K562 (cell line): ENCODE measurements at regions not wholly inside any gene's neighbourhood (a gene's known extent, or its start where the extent isn't known, plus 50 kb on each side); places are given as distances from the start of the nearest gene placed in this dataset.

Experiments
- ATAC-seq: fragments of 200-7000 bp; cut with Tn5 transposase; 3 replicates; pipeline ENCODE4 v1.9.1; 2020; ENCODE audit warnings: moderate library complexity
- BruUV-seq: library from RNA; stranded (reverse); fragments of 400-500 nt; replicated peaks from 2 replicates; lab custom pipeline; 2021; lab: Mats Ljungman, UMichigan
- CTCF ChIA-PET: fragments of 300-600 bp; formaldehyde crosslinking; extraction: SDS; loops from one replicate; lab custom pipeline; 2021; ENCODE audit warnings: low intra/inter-chr PET ratio; lab: Yijun Ruan, JAX
- POLR2A ChIA-PET: fragments of 300-600, 350-650 bp; sonication (Branson Sonifier 250); formaldehyde crosslinking; extraction: SDS; loops from one replicate; lab custom pipeline; 2021; ENCODE audit warnings: antibody characterized with exemption, inconsistent platforms; lab: Yijun Ruan, JAX
- DNase-seq, 4 experiments: peaks; one replicate each; pipeline versions ENCODE4 v3.0.0 to v3.0.0-alpha.2; 2011 to 2018; ENCODE audit warnings: low spot score in 3 of 4, mixed read lengths in 3 of 4; ENCODE audit errors: extremely low read depth in 1 of 4
- FAIRE-seq: peaks from 2 replicates; lab custom pipeline; 2011; peaks lifted over from hg19 to GRCh38; lab: Jason Lieb, UNC
- H2AFZ ChIP-seq: 2 replicates; pipeline ENCODE4 v1.6.0; 2011; ENCODE audit warnings: low read depth, low read length, control low read depth, inconsistent platforms
- H3K27ac ChIP-seq: fragments of 200-600 bp; 3 replicates; pipeline ENCODE4 v1.8.0; 2011; ENCODE audit warnings: low read depth, mild to moderate bottlenecking, control low read depth, inconsistent platforms, low read length, moderate library complexity, mixed read lengths; ENCODE audit errors: extremely low read depth
- H3K27me3 ChIP-seq, 2 experiments: fragments of 300-600 bp in 1 of 2; 2 replicates in 1 of 2; 3 replicates in 1 of 2; pipeline versions ENCODE4 v1.6.0 to v1.8.0; 2011; ENCODE audit warnings: inconsistent platforms in 2 of 2, low read length in 2 of 2, mild to moderate bottlenecking in 1 of 2, mixed read lengths in 1 of 2, moderate library complexity in 1 of 2; ENCODE audit not compliant: control insufficient read depth in 2 of 2, insufficient read depth in 2 of 2
- H3K36me3 ChIP-seq: fragments of 300-600 bp; 3 replicates; pipeline ENCODE4 v1.8.0; 2011; ENCODE audit warnings: mild to moderate bottlenecking, low read length, inconsistent platforms; ENCODE audit not compliant: control insufficient read depth, insufficient read depth
- H3K4me1 ChIP-seq, 2 experiments: fragments of 200-600 bp in 1 of 2; replicated peaks in 1 of 2; 2 replicates in 1 of 2; 3 replicates in 1 of 2; pipeline versions ENCODE4 v1.5.1 to v1.8.0; 2011; ENCODE audit warnings: inconsistent platforms in 2 of 2, low read length in 2 of 2, mild to moderate bottlenecking in 1 of 2, mixed read lengths in 1 of 2, moderate library complexity in 1 of 2; ENCODE audit not compliant: control insufficient read depth in 2 of 2, insufficient read depth in 2 of 2
- H3K4me2 ChIP-seq: 2 replicates; pipeline ENCODE4 v1.6.1; 2011; ENCODE audit warnings: low read length, control low read depth, inconsistent platforms, mixed read lengths; ENCODE audit not compliant: insufficient read depth
- H3K4me3 ChIP-seq: fragments of 200-600 bp; sonication (generic), shearing (Covaris generic); 2 replicates; pipeline ENCODE4 v1.5.1; 2016; ENCODE audit warnings: control low read depth, inconsistent platforms
- H3K79me2 ChIP-seq: fragments of 200-600 bp; 3 replicates; pipeline ENCODE4 v1.8.0; 2011; ENCODE audit warnings: low read length, inconsistent platforms; ENCODE audit not compliant: control insufficient read depth, insufficient read depth
- H3K9ac ChIP-seq, 2 experiments: 2 replicates each; pipeline versions ENCODE4 v1.6.0 to v1.6.1; 2011; ENCODE audit warnings: low read depth in 2 of 2, low read length in 2 of 2, control low read depth in 1 of 2, inconsistent platforms in 1 of 2, mild to moderate bottlenecking in 1 of 2, mixed read lengths in 1 of 2; ENCODE audit not compliant: insufficient read depth in 1 of 2
- H3K9me1 ChIP-seq: one replicate; pipeline ENCODE4 v1.6.0; 2011; ENCODE audit warnings: inconsistent platforms, mild to moderate bottlenecking, low read length, moderate library complexity; ENCODE audit not compliant: control insufficient read depth, insufficient read depth
- H3K9me3 ChIP-seq: replicated peaks from 2 replicates; pipeline ENCODE4 v1.5.1; 2011; ENCODE audit warnings: low read depth, low read length, inconsistent platforms; ENCODE audit not compliant: control insufficient read depth, insufficient read depth
- H4K20me1 ChIP-seq: replicated peaks from 2 replicates; pipeline ENCODE4 v1.6.1; 2011; ENCODE audit warnings: low read length, inconsistent platforms, mixed read lengths; ENCODE audit not compliant: control insufficient read depth, insufficient read depth
- ETV1 ChIP-seq: fragments of 450-650 bp; conservative IDR thresholded peaks from 2 replicates; pipeline ENCODE4 v1.6.1; 2016; ENCODE audit warnings: missing genetic modification characterization, control low read depth, low read depth, missing compliant biosample characterization
- FUS ChIP-seq: fragments of 200-400 bp; formaldehyde crosslinking; optimal IDR thresholded peaks from 2 replicates; pipeline ENCODE3; 2017; ENCODE audit warnings: low read depth, low read length
- NFE2L1 ChIP-seq: fragments of 450-650 bp; IDR thresholded peaks from 2 replicates; pipeline ENCODE4 v1.6.1; 2016; ENCODE audit warnings: missing genetic modification characterization, low read depth, mild to moderate bottlenecking, missing compliant biosample characterization, moderate library complexity, borderline replicate concordance
- POLR2AphosphoS5 ChIP-seq: IDR thresholded peaks from 2 replicates; pipeline ENCODE4 v1.6.1; 2011; ENCODE audit warnings: mild to moderate bottlenecking, low read depth, low read length, moderate library complexity; ENCODE audit not compliant: control insufficient read depth, insufficient read depth
- SAP30 ChIP-seq: fragments of 200-600 bp; sonication (generic); IDR thresholded peaks from 2 replicates; pipeline ENCODE4 v1.6.1; 2012; ENCODE audit warnings: borderline replicate concordance, low read depth, mild to moderate bottlenecking, moderate library complexity, low read length, control low read depth, inconsistent platforms; ENCODE audit not compliant: insufficient read depth, poor library complexity, severe bottlenecking
- SNIP1 ChIP-seq: fragments of 450-650 bp; IDR thresholded peaks from 2 replicates; pipeline ENCODE4 v1.7.1; 2017; ENCODE audit warnings: low read depth, mild to moderate bottlenecking
- TRIM28 ChIP-seq: fragments of 450-650 bp; IDR thresholded peaks from 2 replicates; pipeline ENCODE4 v1.6.1; 2017
- ZFP1 ChIP-seq: fragments of 450-650 bp; formaldehyde crosslinking; IDR thresholded peaks from 2 replicates; pipeline ENCODE4 v1.4.0; 2020; ENCODE audit warnings: mild to moderate bottlenecking, mixed read lengths
- ZNF212 ChIP-seq: fragments of 450-650 bp; formaldehyde crosslinking; IDR thresholded peaks from 2 replicates; pipeline ENCODE4 v1.4.0; 2020; ENCODE audit warnings: mild to moderate bottlenecking
- WGBS: fragments of 100-300 bp; shearing (Covaris generic); methylation state at CpG from one replicate; pipeline ENCODE4 v1.1.6; 2016; ENCODE audit warnings: low coverage, mixed read lengths; ENCODE audit not compliant: insufficient coverage; ENCODE audit errors: missing lambda C conversion rate; 5-methylcytosine and 5-hydroxymethylcytosine counted together
- in situ Hi-C: fragments of 300-500 bp; cut with MboI; formaldehyde crosslinking; loops from 4 replicates; pipeline ENCODE4 v1.15.0; 2018; ENCODE audit warnings: inconsistent platforms, mixed read lengths
- intact Hi-C: fragments of 100-400 bp; cut with micrococcal nuclease; formaldehyde crosslinking; loops from 2 replicates; pipeline ENCODE4 v1.14.2; 2022

- in situ Hi-C loops, result no loop called here
- Histone ChIP-seq H3K79me2 (no peaks in the 10 kb centered on the region), H3K9me1 (no peaks in the 10 kb centered on the region), H3K36me3 (no peaks in the 10 kb centered on the region), H3K4me2 (no peak overlapping the region), H3K4me1 (no peaks in the 10 kb centered on the region), H3K4me3 (no peak overlapping the region), H3K27ac (no peak overlapping the region), H3K9me3 (no peaks in the 10 kb centered on the region), H4K20me1 (no peaks in the 10 kb centered on the region), H3K9ac (no peak overlapping the region), H2AFZ (no peak overlapping the region), H3K27me3 (0 out of 5 replicates have a peak, but pooled peaks cover 0 to 4% of the 10 kb centered on the region in 2 experiments)
- ChIA-PET CTCF (no interaction called here), POLR2A (interaction anchor here (0.6 kb wide), 1 partner anchor 79 kb away, joined by 3 read pairs; no protein-coding TSS in a partner anchor)
- ATAC-seq, result no peak
- DNase-seq, result no peak
- intact Hi-C loops, result no loop called here
- 2% methylated on average over 7 of the region's 7 CpGs for WGBS
- no peak for FAIRE-seq
- BruUV-seq, result no TSS peak
- TF ChIP-seq ZFP1 (CRISPR knock-in tag) (no peak), FUS (no peak), POLR2AphosphoS5 (no peak), ETV1 (tag) (no peak), TRIM28 (no peak), SNIP1 (no peak), SAP30 (no peak), ZNF212 (CRISPR knock-in tag) (no peak), NFE2L1 (tag) (no peak)
Observed at GRCh38 chr11:116231543-116231942, 541.2 kb downstream of the BUD13 start.
